ENCODE measurements at regions not wholly inside any gene's neighbourhood (a gene's known extent, or its start where the extent isn't known, plus 50 kb on each side); places are given as distances from the start of the nearest gene placed in this dataset.

GRCh38 chr9:4921449-4921848 lies 63.6 kb upstream of the JAK2 start:
- TF ChIP-seq, protein P1, sequence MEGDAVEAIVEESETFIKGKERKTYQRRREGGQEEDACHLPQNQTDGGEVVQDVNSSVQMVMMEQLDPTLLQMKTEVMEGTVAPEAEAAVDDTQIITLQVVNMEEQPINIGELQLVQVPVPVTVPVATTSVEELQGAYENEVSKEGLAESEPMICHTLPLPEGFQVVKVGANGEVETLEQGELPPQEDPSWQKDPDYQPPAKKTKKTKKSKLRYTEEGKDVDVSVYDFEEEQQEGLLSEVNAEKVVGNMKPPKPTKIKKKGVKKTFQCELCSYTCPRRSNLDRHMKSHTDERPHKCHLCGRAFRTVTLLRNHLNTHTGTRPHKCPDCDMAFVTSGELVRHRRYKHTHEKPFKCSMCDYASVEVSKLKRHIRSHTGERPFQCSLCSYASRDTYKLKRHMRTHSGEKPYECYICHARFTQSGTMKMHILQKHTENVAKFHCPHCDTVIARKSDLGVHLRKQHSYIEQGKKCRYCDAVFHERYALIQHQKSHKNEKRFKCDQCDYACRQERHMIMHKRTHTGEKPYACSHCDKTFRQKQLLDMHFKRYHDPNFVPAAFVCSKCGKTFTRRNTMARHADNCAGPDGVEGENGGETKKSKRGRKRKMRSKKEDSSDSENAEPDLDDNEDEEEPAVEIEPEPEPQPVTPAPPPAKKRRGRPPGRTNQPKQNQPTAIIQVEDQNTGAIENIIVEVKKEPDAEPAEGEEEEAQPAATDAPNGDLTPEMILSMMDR (IDR thresholded peaks at IDR 0.05): no peak
- no peak for TF ChIP-seq POLR2A (IDR thresholded peaks at IDR 0.05)
- TF ChIP-seq EP300 (IDR thresholded peaks at IDR 0.05): no peak
- TF ChIP-seq POLR2AphosphoS5 (IDR thresholded peaks at IDR 0.05): no peak
- DNase-seq (ENCODE audit: low spot score in 2 of 2): no peak
- Histone ChIP-seq H3K27ac (no peak overlapping the region), H3K9me3 (no peaks in the 10 kb centered on the region), H3K4me1 (no peaks in the 10 kb centered on the region), H3K27me3 (no peaks in the 10 kb centered on the region), H3K4me3 (no peak overlapping the region), H3K36me3 (no peaks in the 10 kb centered on the region)
- 90% methylated on average over 1 of the region's 1 CpG for WGBS

- no peaks in the 10 kb centered on the region for H3K4me1 ChIP-seq
- no peaks in the 10 kb centered on the region for H3K36me3 ChIP-seq
- TF ChIP-seq, protein P1 (IDR thresholded peaks at IDR 0.05): no peak
- no peak for TF ChIP-seq POLR2AphosphoS5 (IDR thresholded peaks at IDR 0.05)
- TF ChIP-seq EP300 (IDR thresholded peaks at IDR 0.05): no peak
- TF ChIP-seq POLR2A (IDR thresholded peaks at IDR 0.05): no peak
- WGBS: 90% methylated on average over 2 of the region's 2 CpGs
- no peaks in the 10 kb centered on the region for H3K27me3 ChIP-seq
- H3K9me3 ChIP-seq: no peaks in the 10 kb centered on the region
- H3K4me3 ChIP-seq: no peak overlapping the region
- no peak overlapping the region for H3K27ac ChIP-seq
- no peak for DNase-seq (ENCODE audit: low spot score in 2 of 2)
These were observed 63.0 kb upstream of the JAK2 start for GRCh38 chr9:4922101-4922500.

DNA sequence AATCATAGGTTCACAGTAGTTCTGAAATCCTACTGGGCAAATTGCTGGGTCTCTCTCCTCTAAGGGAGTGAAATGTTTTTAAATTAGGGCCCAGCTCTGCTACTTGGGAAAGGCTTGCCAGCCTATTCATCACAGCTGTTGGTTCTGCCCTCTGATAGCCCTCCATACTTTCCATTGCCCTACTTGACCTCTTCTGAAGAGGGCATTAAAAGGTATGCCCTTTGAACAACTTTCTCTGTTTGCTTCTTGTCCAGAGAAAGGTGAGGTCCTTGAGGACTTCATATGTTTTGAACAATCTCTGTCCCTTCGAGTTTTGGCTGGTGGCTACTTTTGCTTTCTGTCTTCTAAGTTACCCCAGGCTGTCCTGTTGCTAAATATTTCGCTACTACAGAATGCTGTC lies 62.3 kb upstream of the JAK2 start:
- Histone ChIP-seq H3K27me3 (no peaks in the 10 kb centered on the region), H3K9me3 (no peaks in the 10 kb centered on the region), H3K4me3 (no peak overlapping the region), H3K27ac (no peak overlapping the region), H3K36me3 (no peaks in the 10 kb centered on the region), H3K4me1 (peaks cover 3% of the 10 kb centered on the region)
- TF ChIP-seq EP300 (IDR thresholded peaks at IDR 0.05) (no peak), POLR2A (IDR thresholded peaks at IDR 0.05) (no peak), POLR2AphosphoS5 (IDR thresholded peaks at IDR 0.05) (no peak)
- TF ChIP-seq, protein P1 (IDR thresholded peaks at IDR 0.05): no peak
- DNase-seq (ENCODE audit: low spot score in 2 of 2): no peak
- 93% methylated on average over 2 of the region's 2 CpGs for WGBS

GRCh38 chr9:4923141-4923540 lies 61.9 kb upstream of the JAK2 start:
- no peak for DNase-seq (ENCODE audit: low spot score in 2 of 2)
- H3K4me1 ChIP-seq: peaks cover 7% of the 10 kb centered on the region
- no peak overlapping the region for H3K27ac ChIP-seq
- H3K4me3 ChIP-seq: no peak overlapping the region
- no peaks in the 10 kb centered on the region for H3K27me3 ChIP-seq
- 86% methylated on average over 1 of the region's 1 CpG for WGBS
- H3K9me3 ChIP-seq: no peaks in the 10 kb centered on the region
- TF ChIP-seq, protein P1 (IDR thresholded peaks at IDR 0.05): no peak
- TF ChIP-seq POLR2AphosphoS5 (IDR thresholded peaks at IDR 0.05) (no peak), POLR2A (IDR thresholded peaks at IDR 0.05) (no peak), EP300 (IDR thresholded peaks at IDR 0.05) (no peak)
- H3K36me3 ChIP-seq: no peaks in the 10 kb centered on the region

- Histone ChIP-seq H3K27me3 (no peaks in the 10 kb centered on the region), H3K4me3 (no peak overlapping the region), H3K27ac (no peak overlapping the region), H3K36me3 (no peaks in the 10 kb centered on the region), H3K4me1 (peaks cover 10% of the 10 kb centered on the region), H3K9me3 (no peaks in the 10 kb centered on the region)
- DNase-seq (ENCODE audit: low spot score in 2 of 2): no peak
- no peak for TF ChIP-seq POLR2AphosphoS5 (IDR thresholded peaks at IDR 0.05)
- no peak for TF ChIP-seq POLR2A (IDR thresholded peaks at IDR 0.05)
- TF ChIP-seq EP300 (IDR thresholded peaks at IDR 0.05): no peak
- TF ChIP-seq, protein P1 (IDR thresholded peaks at IDR 0.05): no peak
- WGBS: 53% methylated on average over 5 of the region's 5 CpGs
These were observed 61.2 kb upstream of the JAK2 start for GRCh38 chr9:4923580-4924544.
